GM18502 (cell line): ENCODE measurements at regions not wholly inside any gene's neighbourhood (a gene's known extent, or its start where the extent isn't known, plus 50 kb on each side); places are given as distances from the start of the nearest gene placed in this dataset.

Source experiments
- ATAC-seq: cut with Tn5 transposase; IDR thresholded peaks from one replicate; pipeline ENCODE4 v1.9.1; 2021; ENCODE audit warnings: mild to moderate bottlenecking; ENCODE audit not compliant: unreplicated experiment, poor library complexity

DNA sequence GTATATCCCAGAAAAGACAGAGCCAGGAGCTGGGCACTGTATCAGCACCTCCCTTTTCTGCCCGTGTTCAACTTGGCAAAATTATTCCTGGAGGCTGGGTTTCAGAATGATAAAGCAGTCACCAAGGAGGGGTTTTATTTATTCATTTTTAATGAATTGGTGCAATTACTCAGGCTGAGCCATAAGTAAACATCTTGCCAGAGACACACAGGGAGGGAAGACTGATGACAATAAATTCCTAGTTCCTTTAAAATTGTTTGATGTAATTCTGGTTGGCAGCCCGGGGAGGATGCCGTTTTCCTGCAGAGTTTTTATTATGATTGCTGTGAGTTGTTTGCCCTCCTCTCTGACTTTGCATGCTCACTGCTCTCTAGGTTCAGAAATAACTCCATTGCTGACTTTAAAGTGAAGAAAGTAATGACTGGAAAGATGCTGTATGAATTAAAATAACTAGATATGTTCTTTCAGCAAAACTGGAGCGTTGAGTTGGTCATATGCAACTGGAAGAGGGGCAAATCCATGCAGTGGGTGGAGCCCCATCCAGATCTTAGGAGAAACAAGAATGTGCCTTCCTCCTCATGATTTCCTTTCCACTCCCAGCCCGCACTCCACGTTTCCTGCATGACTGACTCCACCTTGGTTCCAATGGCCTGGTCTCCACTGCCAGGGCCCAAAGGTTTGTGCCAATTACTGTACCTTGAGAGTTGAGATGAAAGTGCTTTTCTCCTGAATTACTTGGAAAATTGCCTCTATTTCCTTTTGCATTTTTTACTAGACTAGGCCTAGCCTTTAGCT, 182.1 kb downstream of the RFC3 start:
- ATAC-seq: no peak

DNA sequence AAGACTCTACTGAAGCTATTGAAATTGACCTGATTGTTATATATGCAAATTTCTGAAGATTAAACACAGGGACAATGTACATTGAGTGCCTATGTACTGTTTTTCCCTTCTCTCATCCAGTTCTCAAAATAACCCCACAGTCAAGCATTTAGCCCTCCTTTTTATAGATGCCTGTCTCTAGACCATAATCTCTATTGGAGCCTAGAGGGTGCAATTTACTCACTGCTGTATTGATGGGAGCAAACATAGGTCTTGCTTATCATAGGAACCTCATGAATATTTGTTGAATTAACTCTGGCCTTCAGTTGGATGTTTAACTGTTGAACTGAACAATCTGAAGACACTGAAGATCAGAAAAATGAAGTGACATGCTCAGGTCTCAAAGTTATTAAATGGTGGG, 183.0 kb downstream of the RFC3 start:
- ATAC-seq: no peak

DNA sequence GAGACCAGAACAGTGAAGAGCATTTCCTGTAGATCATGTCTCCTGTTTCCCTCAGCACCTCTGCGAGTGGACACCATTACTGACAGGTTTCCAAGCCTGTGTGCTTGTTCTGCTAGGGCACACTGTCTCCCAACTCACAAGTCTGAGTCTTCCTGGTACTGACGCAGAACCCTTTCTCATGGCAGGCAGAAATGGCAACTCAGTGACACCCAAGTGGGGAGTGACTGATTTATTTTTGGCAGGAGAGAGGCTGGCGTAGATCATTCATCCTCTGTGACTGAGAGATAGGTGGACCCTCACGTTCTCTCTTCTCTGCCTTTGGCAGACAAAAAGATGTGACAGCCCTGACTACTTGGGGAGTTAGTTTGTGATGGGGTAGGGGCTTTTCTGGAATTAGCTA, 183.4 kb downstream of the RFC3 start:
- ATAC-seq: no peak

DNA sequence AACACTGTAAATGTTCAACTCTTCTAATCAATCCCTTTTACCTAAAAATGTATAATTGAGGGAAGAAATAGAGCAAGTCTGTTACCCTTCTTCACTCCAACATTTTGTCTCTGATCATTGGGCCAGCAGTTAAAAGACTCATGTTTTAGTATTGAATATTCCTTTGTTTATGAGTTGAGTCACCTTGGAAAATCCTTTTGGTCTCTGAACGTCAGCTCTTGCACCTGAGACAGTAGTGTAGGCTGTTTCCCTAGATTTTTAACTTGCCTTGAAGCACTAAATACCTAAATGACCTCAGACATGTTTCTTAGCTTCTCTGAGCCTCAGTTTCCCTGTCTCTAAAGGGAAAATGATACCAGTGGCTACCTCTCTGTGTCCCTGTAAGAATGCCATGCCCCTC, 184.2 kb downstream of the RFC3 start:
- ATAC-seq: no peak

DNA sequence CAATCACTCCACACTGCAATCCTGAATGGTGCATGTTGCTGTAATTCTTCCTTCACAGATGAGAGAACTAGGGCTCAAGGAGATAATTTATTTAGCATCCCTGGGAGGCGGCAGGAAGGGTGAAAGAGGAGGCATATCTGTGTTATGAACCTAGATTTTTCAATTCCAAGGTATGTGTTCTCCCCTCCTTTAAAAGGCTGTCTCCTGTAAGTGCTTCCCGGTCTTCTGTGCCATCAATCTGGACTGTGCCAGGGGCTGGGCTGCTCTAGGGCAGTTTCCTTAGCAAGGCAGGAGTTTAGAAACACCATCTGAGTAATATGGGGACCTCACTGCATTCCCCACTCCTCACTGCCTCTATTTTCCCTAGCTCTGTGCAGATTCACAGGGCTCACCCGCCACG, 185.0 kb downstream of the RFC3 start:
- no peak for ATAC-seq

DNA sequence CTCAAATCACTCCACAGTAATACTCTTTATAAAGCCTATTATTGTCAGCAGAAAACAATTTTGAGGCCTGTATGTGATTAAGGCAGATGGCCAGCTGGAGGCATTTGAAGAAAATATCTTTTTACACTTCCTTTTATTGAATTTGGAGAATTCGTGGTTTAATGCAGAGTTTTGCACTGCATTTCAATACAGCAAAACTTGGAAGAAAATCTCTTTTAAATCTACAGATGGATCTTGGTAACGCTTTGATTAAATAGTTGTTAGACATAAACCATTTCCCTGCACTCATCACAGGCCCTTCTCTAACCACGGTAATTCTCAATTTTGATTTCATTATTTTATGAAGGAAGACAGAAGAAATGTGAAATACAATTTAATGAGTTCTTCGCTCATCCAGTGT, 185.7 kb downstream of the RFC3 start:
- ATAC-seq: no peak

DNA sequence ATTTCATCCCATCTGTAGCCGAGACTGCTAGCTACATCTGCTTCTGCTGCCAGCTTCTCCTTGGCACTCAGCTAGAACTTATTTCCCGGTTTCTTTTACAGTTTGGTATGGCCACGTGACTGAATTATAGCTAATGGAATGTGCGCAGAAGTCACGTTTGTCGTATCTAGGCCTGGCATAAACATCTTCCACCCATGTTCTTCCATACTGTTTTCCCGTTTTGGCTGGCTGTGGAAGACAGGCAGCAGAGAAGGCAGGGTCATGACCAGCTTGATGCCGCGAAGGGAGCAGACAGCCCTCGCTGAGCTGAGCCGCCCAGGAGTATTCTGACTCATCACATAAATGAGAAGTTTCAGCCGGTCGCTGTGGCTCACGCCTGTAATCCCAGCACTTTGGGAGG, 186.7 kb downstream of the RFC3 start:
- no peak for ATAC-seq

DNA sequence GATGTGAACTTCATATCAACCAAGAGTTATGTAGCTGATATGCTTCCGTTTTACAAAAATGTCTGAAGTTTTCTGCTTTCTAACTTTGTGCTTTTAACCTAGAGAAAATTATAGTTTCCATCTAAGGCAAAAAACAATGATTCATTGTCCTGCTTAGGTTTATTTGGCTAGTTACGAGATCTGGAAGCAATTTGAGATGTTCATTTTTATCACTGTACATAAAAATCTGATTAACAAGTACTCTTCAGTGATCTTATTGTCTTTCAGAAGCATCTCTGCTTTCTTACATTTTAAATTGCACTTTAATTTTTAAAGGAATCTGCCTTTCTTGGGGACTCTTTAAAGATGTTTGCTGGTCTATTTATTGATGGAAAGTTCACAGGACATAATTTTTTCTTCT, 188.1 kb downstream of the RFC3 start:
- no peak for ATAC-seq

DNA sequence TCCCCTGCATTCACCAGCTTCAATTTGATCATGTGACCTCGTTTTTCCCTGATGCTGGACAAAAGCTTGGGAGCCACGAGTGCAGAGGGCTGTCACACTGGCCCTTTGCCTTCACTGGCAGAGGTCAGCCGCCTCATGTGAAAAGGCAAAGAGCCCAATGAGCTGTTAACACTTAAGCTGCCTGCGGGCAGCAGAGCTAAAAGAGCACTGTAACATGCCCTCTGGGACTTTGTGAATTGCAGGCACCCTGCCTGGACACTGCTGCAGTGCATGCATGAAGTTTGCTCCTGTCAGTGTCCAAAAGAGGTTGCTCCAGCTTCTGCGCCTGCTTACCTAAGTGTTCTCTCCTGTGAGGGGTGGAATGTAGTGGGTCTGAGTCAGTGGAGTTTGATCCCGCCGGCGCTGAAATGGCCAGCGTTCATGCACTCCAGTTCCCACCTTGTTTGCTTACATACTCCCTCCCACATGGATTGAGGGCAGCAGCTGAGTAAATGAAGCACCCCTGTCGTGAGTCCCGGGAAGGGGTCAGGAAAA, 193.7 kb downstream of the RFC3 start:
- ATAC-seq: no peak

DNA sequence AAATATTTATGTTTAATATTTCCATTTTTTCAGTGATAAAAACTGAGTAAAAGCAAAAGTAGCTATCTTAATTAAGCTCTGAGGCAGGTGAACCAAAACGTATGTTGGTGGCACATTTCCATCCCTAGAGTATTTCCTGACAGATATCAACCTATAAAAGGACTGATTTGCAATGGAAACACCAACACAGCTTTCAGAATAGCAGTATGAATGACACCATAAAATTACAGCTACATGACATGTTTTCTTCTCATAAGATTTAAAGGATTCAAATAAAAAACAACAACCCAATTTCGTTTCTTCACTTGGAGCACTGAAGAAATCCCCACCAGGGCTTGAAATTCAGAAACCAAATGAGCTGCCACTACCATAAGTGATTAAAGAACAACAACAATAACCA, 194.4 kb downstream of the RFC3 start:
- ATAC-seq: no peak

DNA sequence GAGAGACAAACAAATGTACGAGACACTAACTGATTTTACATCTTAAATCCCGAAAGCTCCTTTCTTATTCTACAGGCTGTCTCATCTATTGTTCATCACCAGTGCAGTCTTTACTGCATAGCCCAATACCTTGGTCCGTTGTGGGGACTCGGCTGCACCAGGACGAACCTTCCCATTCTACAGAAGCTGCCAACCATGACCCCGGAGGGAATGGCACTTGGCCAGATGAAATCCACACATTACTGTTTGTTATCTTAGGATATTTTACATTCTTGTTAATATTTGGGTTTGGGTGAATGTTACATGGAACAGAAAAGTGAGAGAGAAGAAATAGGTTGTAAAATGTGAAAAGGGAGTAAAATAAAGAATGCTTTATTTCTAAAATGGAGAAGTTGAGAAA, 195.1 kb downstream of the RFC3 start:
- no peak for ATAC-seq

DNA sequence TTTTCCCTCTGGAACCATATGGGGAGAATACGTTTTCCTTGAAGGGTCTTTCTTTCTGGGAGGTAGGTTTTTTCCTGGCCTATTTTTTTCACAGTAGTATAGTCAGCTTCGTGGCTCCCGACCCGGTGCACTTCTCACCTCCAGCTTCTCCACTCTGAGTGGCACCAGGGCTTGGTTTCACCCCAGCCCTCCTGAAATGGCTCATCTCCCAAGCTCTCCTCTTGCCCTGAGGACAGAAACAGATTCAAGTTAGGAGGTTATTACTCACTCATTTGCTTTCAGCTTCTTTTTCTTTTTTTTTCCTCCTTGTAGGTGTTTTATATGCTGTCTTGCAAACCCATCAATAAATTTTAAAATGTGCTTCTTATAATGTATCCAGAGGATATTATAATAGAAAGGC, 199.3 kb downstream of the RFC3 start:
- no peak for ATAC-seq

DNA sequence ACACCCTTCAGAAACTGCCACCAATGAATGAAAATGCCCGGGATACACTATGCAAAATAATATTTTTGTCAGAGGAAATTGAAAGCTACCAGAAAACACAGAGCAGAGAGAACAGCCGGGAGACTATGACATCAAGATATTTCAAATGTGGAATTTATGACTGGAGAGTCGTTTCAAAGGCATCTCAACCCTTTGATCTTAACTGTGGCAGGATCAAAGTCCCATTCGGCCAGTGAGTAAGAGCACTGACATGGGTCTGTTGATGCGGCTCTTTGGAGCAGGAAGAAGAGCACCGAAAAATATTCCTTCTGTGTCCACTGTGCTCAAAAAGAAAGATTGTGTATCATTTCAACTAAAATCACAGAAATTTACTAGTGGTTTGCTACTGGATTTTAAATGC, 201.9 kb downstream of the RFC3 start:
- ATAC-seq: no peak

DNA sequence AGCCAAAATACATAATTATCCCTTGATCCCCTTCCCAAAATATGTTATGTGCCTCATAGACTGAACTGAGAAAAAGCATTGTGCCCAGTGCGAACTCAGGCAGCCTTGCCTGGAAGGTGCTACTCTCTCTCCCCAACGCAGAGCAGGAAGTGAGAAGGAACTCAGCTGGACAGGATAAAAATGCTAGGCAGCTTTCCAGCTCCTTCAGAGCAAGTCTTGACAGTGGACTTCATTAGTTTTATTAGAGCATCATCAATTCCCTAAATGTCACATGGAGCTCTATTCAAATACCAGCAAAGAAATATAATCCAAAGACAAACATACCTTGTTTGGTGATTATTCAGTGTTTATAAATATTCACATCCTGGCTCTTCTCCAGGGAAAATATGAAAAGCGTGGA, 202.4 kb downstream of the RFC3 start:
- ATAC-seq: no peak

DNA sequence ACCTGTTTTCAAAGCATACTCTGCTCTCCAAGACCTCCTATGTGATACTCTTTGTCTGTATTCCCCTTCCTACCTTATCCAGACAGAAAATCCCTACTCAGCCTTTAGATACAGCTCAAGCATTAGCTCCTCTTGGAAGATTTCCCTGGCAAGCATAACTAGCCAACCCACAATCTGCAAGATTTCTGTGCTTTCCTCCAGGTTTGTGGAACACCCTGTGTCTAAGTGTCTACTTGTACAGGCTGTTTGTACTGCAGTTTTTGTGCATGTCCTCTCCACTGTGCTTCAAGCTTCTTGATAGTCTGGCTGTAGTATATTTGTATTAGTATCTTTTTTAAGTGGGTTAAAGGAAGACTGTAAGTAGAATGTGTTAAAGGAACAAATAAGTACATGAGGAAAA, 203.7 kb downstream of the RFC3 start:
- ATAC-seq: no peak

DNA sequence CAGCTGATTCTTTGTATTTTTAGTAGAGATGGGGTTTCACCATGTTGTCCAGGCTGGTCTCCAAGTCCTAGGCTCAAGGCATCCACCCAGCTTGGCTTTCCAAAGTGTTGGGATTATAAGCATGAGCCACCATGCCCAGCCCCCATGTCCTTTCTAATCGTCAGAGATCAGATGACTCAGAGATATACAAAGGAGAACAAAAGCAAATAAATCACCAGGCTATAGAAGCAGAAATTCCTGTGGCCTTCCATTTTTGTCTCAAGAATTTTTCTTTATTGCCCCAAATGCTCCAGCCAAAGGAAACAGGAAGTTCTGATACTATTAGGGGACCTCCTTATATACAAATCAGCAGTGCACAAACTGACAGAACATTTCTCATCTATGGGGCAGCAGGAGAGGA, 207.8 kb downstream of the RFC3 start:
- ATAC-seq: no peak

DNA sequence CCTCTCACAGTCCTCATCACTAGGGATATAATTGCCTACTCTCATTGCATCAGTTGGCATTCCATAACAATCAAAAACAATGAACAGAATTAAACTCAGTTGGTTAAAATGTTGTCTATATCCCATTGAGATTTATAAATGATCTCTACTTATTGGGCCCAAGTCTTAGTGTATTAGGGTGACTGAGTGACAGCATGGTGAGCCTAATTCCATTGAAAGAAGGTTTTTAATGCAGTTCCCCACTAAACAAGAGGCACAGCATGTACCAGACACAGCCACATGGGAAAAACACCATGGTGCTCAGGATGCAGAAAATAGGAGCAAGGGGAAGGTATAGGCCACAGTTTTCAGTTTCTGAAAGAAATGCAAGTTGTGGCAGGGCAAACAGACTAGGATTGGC, 208.4 kb downstream of the RFC3 start:
- ATAC-seq: no peak

DNA sequence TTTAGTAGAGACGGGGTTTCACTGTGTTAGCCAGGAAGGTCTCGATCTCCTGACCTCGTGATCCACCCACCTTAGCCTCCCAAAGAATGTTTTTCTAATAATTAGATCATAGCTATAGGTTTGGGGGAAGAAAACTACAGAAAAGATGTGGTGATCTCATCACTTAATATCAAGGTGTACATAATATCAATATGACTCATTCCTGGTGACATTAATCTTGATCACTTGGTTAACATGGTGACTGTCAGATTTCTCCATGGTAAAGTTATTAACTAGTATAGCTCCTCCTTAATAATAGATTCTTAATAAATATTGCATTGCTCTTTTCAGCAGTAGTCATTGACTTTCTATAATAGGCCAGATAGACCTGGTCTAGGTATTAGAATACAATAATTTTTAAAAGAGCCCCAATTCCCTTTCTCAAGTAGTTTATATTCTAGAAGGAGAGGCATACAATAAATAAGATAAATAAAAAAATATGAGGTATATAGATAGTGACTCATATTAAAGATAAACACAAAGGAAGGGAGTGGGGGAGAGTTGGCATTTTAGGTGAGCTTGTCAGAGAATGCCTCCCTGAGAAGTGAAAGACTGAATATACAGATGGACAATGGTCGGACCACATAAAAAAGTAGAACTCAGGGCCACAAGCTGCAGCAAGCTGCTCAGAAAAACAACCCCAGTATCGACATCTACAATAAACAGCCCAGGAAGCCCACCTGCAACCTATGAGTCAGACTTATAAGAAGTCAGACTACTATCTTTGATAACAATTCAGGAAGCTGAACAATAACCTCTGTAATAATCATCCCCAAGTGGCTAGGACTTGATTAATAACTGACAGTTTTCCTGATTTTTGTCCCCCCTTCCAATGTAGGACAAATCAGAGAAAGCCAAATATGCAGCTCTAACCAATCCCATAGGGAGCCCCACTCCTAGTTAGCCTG, 210.8 kb downstream of the RFC3 start:
- no peak for ATAC-seq

DNA sequence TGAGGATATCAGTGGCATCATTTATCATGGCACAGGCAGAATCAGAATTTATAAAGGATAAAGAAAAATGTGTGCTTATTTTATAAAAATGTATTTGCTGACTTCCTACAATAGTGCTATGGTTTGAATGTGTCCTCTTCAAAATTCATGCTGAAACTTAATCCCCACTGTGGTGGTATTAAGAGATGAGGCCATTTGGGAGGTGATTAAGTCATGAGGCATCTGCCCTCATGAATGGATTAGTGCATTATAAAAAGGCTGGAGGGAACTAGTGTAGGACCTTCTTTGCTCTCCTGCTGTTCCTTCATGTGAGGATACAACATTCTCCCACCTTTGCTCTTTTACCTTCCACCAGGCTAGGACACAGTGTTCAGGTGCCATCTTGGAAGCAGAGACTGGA, 212.8 kb downstream of the RFC3 start:
- no peak for ATAC-seq

DNA sequence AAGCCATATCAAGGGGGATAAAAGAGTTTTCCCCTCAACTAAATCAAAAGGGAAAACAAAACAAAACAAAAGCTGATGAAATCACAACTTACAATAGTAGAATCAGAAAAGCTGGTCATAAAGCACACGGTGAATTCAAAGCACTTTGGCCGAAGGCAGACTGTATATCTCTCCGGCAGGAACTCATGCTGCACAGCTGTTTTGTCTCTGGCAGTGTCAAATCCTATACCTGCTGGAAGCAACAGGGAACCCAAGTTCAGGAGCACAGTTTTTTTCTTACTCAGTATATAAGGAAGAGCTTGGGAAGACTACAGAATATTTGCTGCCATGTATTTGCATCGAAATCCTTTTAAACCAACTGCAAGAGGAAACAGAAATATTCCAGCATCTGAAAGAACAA, 213.7 kb downstream of the RFC3 start:
- no peak for ATAC-seq

DNA sequence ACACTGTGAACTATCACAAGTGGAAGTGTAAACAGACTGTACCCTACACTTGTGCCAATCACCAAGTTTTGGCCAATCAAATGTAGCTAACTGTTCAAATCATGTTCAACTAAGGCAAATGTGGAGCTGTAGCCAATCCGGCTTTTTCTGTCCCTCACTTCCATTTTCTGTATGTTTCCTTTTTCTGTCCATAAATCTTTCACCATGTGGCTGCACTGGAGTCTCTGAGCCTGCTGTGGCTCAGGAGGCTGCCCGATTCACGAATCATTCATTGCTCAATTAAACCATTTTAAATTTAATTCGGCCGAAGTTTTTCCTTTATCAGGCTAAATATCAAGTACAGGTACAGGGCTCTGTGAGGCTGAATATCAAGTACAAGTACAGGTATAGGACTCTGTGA, 216.5 kb downstream of the RFC3 start:
- ATAC-seq: no peak
